HL-60 (cell line): ENCODE measurements at regions not wholly inside any gene's neighbourhood (a gene's known extent, or its start where the extent isn't known, plus 50 kb on each side); places are given as distances from the start of the nearest gene placed in this dataset.
"Not testable (repeated sequence)": the region's sequence is repeated elsewhere in the genome, so short reads cannot be mapped to it uniquely, and the experiment has no call there.

ENCODE experiments used
- DNase-seq, 2 experiments: peaks; one replicate each; pipeline ENCODE4 v3.0.0-alpha.2; 2010 to 2020; ENCODE audit warnings: low read depth in 1 of 2, low spot score in 1 of 2
- H3K27ac ChIP-seq: fragments of 250-450 bp; sonication (Bioruptor Pico); replicated peaks from 2 replicates; pipeline ENCODE4 v1.5.1; 2020; ENCODE audit warnings: mild to moderate bottlenecking, moderate library complexity
- H3K27me3 ChIP-seq: fragments of 250-450 bp; sonication (Bioruptor Pico); 2 replicates; pipeline ENCODE4 v1.5.1; 2021; ENCODE audit warnings: mild to moderate bottlenecking, moderate library complexity; ENCODE audit not compliant: insufficient read depth, poor library complexity, severe bottlenecking
- H3K4me3 ChIP-seq: replicated peaks from 2 replicates; pipeline ENCODE4 v1.5.1; 2011; ENCODE audit warnings: mild to moderate bottlenecking, control low read depth, low read length; ENCODE audit not compliant: insufficient read depth
- GABPA ChIP-seq: IDR thresholded peaks from 2 replicates; pipeline ENCODE4 v1.6.1; 2012; ENCODE audit warnings: low read depth
- POLR2AphosphoS5 ChIP-seq: IDR thresholded peaks from 2 replicates; pipeline ENCODE4 v1.6.1; 2012; ENCODE audit warnings: low read depth
- SPI1 ChIP-seq: IDR thresholded peaks from 2 replicates; pipeline ENCODE4 v1.6.1; 2012; ENCODE audit warnings: low read depth, mild to moderate bottlenecking, borderline replicate concordance
- TF ChIP-seq, protein P1 (sequence below): IDR thresholded peaks from 2 replicates; pipeline ENCODE4 v1.6.1; 2012; ENCODE audit warnings: low read depth; ENCODE audit not compliant: insufficient replicate concordance
- TF ChIP-seq, protein P2 (sequence below): IDR thresholded peaks from one replicate; pipeline ENCODE4 v1.5.1; 2011; ENCODE audit warnings: low read length, control low read depth, inconsistent platforms; ENCODE audit not compliant: insufficient read depth

DNA sequence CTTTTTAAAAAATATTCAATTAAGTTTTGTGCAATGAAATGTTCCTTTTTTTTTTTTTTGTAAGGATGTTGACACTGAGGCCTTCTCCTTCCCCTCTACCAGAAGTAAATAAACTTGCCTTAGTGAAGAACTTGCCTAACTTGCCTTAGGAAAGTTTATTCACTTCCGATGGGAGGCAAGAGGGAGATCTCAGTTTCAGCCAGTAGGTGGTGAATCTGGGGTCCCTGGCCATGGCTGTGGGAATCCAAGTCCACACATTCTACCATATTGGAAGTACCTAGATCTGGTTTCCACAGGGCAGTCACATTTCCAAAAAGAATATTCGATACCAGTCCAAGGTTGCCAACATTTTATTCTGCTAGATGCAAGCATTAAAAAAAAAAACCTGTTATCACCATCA is 270.9 kb downstream of the CCSER2 start:
- Histone ChIP-seq H3K27me3 (no peaks in the 10 kb centered on the region), H3K27ac (no peak overlapping the region), H3K4me3 (no peak overlapping the region)
- DNase-seq = no peak
- TF ChIP-seq, protein P1, sequence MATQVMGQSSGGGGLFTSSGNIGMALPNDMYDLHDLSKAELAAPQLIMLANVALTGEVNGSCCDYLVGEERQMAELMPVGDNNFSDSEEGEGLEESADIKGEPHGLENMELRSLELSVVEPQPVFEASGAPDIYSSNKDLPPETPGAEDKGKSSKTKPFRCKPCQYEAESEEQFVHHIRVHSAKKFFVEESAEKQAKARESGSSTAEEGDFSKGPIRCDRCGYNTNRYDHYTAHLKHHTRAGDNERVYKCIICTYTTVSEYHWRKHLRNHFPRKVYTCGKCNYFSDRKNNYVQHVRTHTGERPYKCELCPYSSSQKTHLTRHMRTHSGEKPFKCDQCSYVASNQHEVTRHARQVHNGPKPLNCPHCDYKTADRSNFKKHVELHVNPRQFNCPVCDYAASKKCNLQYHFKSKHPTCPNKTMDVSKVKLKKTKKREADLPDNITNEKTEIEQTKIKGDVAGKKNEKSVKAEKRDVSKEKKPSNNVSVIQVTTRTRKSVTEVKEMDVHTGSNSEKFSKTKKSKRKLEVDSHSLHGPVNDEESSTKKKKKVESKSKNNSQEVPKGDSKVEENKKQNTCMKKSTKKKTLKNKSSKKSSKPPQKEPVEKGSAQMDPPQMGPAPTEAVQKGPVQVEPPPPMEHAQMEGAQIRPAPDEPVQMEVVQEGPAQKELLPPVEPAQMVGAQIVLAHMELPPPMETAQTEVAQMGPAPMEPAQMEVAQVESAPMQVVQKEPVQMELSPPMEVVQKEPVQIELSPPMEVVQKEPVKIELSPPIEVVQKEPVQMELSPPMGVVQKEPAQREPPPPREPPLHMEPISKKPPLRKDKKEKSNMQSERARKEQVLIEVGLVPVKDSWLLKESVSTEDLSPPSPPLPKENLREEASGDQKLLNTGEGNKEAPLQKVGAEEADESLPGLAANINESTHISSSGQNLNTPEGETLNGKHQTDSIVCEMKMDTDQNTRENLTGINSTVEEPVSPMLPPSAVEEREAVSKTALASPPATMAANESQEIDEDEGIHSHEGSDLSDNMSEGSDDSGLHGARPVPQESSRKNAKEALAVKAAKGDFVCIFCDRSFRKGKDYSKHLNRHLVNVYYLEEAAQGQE = no peak
- no peak for TF ChIP-seq POLR2AphosphoS5

DNA sequence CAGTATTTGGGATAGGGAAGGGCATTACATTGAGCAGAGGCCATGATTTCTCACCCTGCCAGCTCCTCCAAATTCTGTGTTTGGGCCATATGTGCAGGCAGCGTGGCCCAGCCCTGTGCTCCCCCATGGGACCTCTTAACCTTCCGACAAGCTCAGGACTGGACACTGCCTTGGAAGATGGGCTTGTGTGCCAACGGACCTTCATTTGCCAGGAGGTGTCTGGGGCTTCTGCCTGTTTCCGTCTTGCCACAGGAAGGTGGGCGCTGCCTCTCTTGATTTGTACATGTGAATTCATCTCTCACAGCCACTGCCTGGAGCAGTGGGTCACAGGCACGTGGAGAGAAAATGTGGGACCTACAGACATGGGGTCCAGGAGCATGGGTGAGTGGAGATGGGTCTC is 272.6 kb downstream of the CCSER2 start:
- TF ChIP-seq SPI1 (no peak), POLR2AphosphoS5 (no peak), GABPA (no peak)
- TF ChIP-seq, protein P1 = no peak
- TF ChIP-seq, protein P2, sequence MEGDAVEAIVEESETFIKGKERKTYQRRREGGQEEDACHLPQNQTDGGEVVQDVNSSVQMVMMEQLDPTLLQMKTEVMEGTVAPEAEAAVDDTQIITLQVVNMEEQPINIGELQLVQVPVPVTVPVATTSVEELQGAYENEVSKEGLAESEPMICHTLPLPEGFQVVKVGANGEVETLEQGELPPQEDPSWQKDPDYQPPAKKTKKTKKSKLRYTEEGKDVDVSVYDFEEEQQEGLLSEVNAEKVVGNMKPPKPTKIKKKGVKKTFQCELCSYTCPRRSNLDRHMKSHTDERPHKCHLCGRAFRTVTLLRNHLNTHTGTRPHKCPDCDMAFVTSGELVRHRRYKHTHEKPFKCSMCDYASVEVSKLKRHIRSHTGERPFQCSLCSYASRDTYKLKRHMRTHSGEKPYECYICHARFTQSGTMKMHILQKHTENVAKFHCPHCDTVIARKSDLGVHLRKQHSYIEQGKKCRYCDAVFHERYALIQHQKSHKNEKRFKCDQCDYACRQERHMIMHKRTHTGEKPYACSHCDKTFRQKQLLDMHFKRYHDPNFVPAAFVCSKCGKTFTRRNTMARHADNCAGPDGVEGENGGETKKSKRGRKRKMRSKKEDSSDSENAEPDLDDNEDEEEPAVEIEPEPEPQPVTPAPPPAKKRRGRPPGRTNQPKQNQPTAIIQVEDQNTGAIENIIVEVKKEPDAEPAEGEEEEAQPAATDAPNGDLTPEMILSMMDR = no peak
- no peak for DNase-seq
- H3K4me3 ChIP-seq = no peak overlapping the region
- no peak overlapping the region for H3K27ac ChIP-seq
- no peaks in the 10 kb centered on the region for H3K27me3 ChIP-seq

DNA sequence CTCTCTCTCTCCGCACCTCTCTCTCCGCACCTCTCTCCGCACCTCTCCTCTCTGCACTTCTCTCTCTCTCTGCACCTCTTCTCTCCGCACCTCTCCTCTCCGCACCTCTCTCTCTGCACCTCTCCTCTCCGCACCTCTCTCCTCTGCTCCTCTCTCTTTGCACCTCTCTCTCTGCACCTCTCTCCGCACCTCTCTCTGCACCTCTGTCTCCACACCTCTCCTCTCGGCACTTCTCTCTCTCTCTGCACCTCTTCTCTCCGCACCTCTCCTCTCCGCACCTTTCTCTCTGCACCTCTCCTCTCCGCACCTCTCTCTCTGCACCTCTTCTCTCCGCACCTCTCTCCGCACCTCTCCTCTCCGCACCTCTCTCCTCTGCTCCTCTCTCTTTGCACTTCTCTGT is 274.2 kb downstream of the CCSER2 start:
- not testable (repeated sequence) for H3K4me3 ChIP-seq

DNA sequence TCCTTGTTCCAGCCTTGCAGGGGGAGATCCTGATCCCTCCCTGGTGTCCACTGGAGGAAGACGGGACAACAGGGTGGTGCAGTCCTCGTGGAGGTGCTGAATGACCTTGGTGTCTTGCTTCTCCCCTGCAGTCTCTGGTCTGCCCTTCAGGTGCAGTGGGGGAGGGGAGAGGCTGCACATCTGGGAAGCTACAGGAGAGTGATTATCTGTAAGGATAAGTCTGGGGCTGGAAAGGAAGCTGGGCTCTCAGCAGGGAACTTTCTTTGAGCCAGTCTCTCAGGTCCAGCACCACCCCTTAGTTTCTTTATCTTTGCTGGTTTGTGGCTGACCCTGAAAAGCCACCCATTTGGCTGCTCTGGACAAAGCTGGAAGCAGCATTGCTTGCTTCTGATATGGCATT is 275.6 kb downstream of the CCSER2 start:
- DNase-seq = no peak
- no peak overlapping the region for H3K4me3 ChIP-seq
- no peak overlapping the region for H3K27ac ChIP-seq
- no peaks in the 10 kb centered on the region for H3K27me3 ChIP-seq
- no peak for TF ChIP-seq SPI1
- no peak for TF ChIP-seq POLR2AphosphoS5

More for the DNA sequence above, 274.2 kb downstream of the CCSER2 start:
- H3K27ac ChIP-seq, H3K27me3 ChIP-seq, DNase-seq: not testable (repeated sequence)

DNA sequence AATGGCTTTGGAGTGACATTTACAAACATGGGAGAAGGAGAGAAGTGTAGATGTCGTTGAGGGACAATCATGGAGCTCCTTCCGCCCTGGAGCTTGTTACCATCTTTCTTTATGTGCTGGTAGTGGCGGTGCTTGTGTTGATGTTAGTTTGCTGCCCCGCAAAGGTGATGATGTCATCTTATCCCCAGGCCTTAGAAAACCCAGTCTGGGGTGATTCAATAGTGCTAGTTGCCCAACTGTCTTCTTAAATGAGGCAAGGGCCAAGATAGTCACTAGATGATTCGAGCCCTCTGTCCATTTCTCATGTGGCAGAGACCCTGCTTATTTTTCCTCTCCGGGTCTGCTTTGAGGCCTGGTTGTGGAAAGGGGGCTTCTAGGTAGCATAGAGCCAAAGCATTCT is 277.4 kb downstream of the CCSER2 start:
- no peak overlapping the region for H3K27ac ChIP-seq

More for the DNA sequence above, 277.4 kb downstream of the CCSER2 start:
- TF ChIP-seq, protein P2 = no peak
- TF ChIP-seq GABPA (no peak), POLR2AphosphoS5 (no peak), SPI1 (no peak)
- TF ChIP-seq, protein P1 = no peak
- peaks cover 2% of the 10 kb centered on the region for H3K27me3 ChIP-seq
- no peak overlapping the region for H3K4me3 ChIP-seq
- no peak for DNase-seq
